GM12878 (cell line): ENCODE measurements at regions not wholly inside any gene's neighbourhood (a gene's known extent, or its start where the extent isn't known, plus 50 kb on each side); places are given as distances from the start of the nearest gene placed in this dataset.

ENCODE experiments used
- ATAC-seq: fragments of 200-7000 bp; cut with Tn5 transposase; 3 replicates; pipeline ENCODE4 v1.9.1; 2020; ENCODE audit warnings: mild to moderate bottlenecking, moderate library complexity
- BruUV-seq: library from RNA; stranded (reverse); fragments of 400-500 nt; replicated peaks from 2 replicates; lab custom pipeline; 2021; lab: Mats Ljungman, UMichigan
- CTCF ChIA-PET: fragments of 300-600 bp; sonication (Branson Sonifier 250); formaldehyde crosslinking; extraction: SDS; loops from one replicate; lab custom pipeline; 2021; ENCODE audit warnings: inconsistent platforms; lab: Yijun Ruan, JAX
- POLR2A ChIA-PET: fragments of 350-600 bp; formaldehyde crosslinking; extraction: SDS; loops from one replicate; lab custom pipeline; 2021; ENCODE audit warnings: inconsistent platforms; lab: Charles Lee
- RAD21 ChIA-PET: fragments of 300-600 bp; sonication (Branson Sonifier 250); formaldehyde crosslinking; loops from one replicate; lab custom pipeline; 2023; ENCODE audit warnings: antibody characterized with exemption; ENCODE audit not compliant: unreplicated experiment; lab: Charles Lee
- SMC1A ChIA-PET: fragments of 300-600 bp; sonication (Branson Sonifier 250); formaldehyde crosslinking; loops from one replicate; lab custom pipeline; 2023; ENCODE audit not compliant: unreplicated experiment, uncharacterized antibody; lab: Charles Lee
- DNase-seq: peaks from one replicate; pipeline ENCODE4 v3.0.0-alpha.2; 2011; ENCODE audit warnings: low read depth, low spot score
- FAIRE-seq: peaks from 3 replicates; lab custom pipeline; 2011; peaks lifted over from hg19 to GRCh38; lab: Jason Lieb, UNC
- H2AFZ ChIP-seq: 2 replicates; pipeline ENCODE4 v1.6.0; 2011; ENCODE audit warnings: low read depth, low read length, control low read depth; ENCODE audit not compliant: control insufficient read depth
- H3K27ac ChIP-seq: 2 replicates; pipeline ENCODE4 v1.5.1; 2011; ENCODE audit warnings: control low read depth; ENCODE audit not compliant: control insufficient read depth, insufficient read depth
- H3K27me3 ChIP-seq, 2 experiments: replicated peaks in 1 of 2; 2 replicates each; pipeline versions ENCODE4 v1.6.0 to v1.6.1; 2011; ENCODE audit warnings: low read length in 1 of 2; ENCODE audit not compliant: control insufficient read depth in 2 of 2, insufficient read depth in 2 of 2
- H3K36me3 ChIP-seq, 2 experiments: 2 replicates each; pipeline ENCODE4 v1.5.1; 2011; ENCODE audit warnings: low read length in 1 of 2; ENCODE audit not compliant: control insufficient read depth in 2 of 2, insufficient read depth in 2 of 2
- H3K4me1 ChIP-seq: 2 replicates; pipeline ENCODE4 v1.6.1; 2011; ENCODE audit warnings: mild to moderate bottlenecking, low read length, moderate library complexity, mixed read lengths; ENCODE audit not compliant: control insufficient read depth, insufficient read depth
- H3K4me2 ChIP-seq: 2 replicates; pipeline ENCODE4 v1.6.0; 2011; ENCODE audit warnings: control low read depth; ENCODE audit not compliant: control insufficient read depth, insufficient read depth
- H3K4me3 ChIP-seq: fragments of 200-600 bp; sonication (generic); 2 replicates; pipeline ENCODE4 v1.5.1; 2016
- H3K79me2 ChIP-seq: 2 replicates; pipeline ENCODE4 v1.6.0; 2011; ENCODE audit warnings: low read length; ENCODE audit not compliant: control insufficient read depth, insufficient read depth
- H3K9ac ChIP-seq: 2 replicates; pipeline ENCODE4 v1.8.0; 2011; ENCODE audit warnings: low read length, control low read depth, mixed read lengths; ENCODE audit not compliant: control insufficient read depth, insufficient read depth
- H3K9me3 ChIP-seq: replicated peaks from 3 replicates; pipeline ENCODE4 v1.5.1; 2011; ENCODE audit warnings: mild to moderate bottlenecking, low read length; ENCODE audit not compliant: control insufficient read depth, insufficient read depth
- H4K20me1 ChIP-seq: 2 replicates; pipeline ENCODE4 v1.6.0; 2011; ENCODE audit not compliant: control insufficient read depth, insufficient read depth
- BMI1 ChIP-seq: fragments of 450-650 bp; IDR thresholded peaks from 2 replicates; pipeline ENCODE4 v1.6.1; 2016; ENCODE audit warnings: mild to moderate bottlenecking, moderate library complexity, borderline replicate concordance
- CREM ChIP-seq: IDR thresholded peaks from 2 replicates; pipeline ENCODE4 v1.6.1; 2014; ENCODE audit warnings: antibody characterized with exemption, low read depth
- HDAC6 ChIP-seq: fragments of 200-600 bp; sonication (generic); IDR thresholded peaks from one replicate; pipeline ENCODE4 v1.8.0; 2017; ENCODE audit warnings: antibody characterized with exemption; ENCODE audit not compliant: unreplicated experiment
- MEF2A ChIP-seq: IDR thresholded peaks from 2 replicates; pipeline ENCODE4 v1.6.1; 2011; ENCODE audit warnings: low read depth, mild to moderate bottlenecking, low read length, moderate library complexity; ENCODE audit not compliant: insufficient read depth
- NFIC ChIP-seq: IDR thresholded peaks from 2 replicates; pipeline ENCODE4 v1.6.1; 2012; ENCODE audit warnings: low read depth, mild to moderate bottlenecking, inconsistent platforms, low read length, moderate library complexity
- POU2F2 ChIP-seq: IDR thresholded peaks from 3 replicates; pipeline ENCODE4 v1.6.1; 2011; ENCODE audit warnings: low read depth, mild to moderate bottlenecking, low read length, borderline replicate concordance
- STAT1 ChIP-seq: fragments of 450-650 bp; conservative IDR thresholded peaks from 2 replicates; pipeline ENCODE4 v1.6.1; 2014; ENCODE audit warnings: antibody characterized with exemption, mild to moderate bottlenecking
- SUZ12 ChIP-seq: fragments of 200-600 bp; sonication (generic); IDR thresholded peaks from one replicate; pipeline ENCODE4 v1.6.1; 2018; ENCODE audit warnings: antibody characterized with exemption, mild to moderate bottlenecking; ENCODE audit not compliant: unreplicated experiment
- WGBS: methylation state at CpG from one replicate; pipeline ENCODE4 v1.1.6; 2016; ENCODE audit warnings: low lambda C conversion rate; ENCODE audit not compliant: insufficient replicate concordance, insufficient coverage; ENCODE audit errors: missing lambda C conversion rate; 5-methylcytosine and 5-hydroxymethylcytosine counted together
- in situ Hi-C: fragments of 300-500 bp; cut with MboI; formaldehyde crosslinking; loops from 9 replicates; pipeline ENCODE4 v1.14.3; 2018; ENCODE audit warnings: mixed read lengths
- intact Hi-C: fragments of 100-400 bp; cut with micrococcal nuclease; formaldehyde crosslinking; loops from one replicate; pipeline ENCODE4 v1.14.2; 2022; ENCODE audit not compliant: unreplicated experiment
- TF ChIP-seq, protein P1 (sequence below): fragments of 450-650 bp; formaldehyde crosslinking; IDR thresholded peaks from 2 replicates; pipeline ENCODE4 v1.5.0; 2022; ENCODE audit warnings: mild to moderate bottlenecking, missing genetic modification characterization
- TF ChIP-seq, protein P2 (sequence below): fragments of 450-650 bp; IDR thresholded peaks from 2 replicates; pipeline ENCODE4 v1.6.1; 2017; ENCODE audit warnings: low read depth, mild to moderate bottlenecking, moderate library complexity
- TF ChIP-seq, protein P3 (sequence below): fragments of 450-650 bp; IDR thresholded peaks from 2 replicates; pipeline ENCODE4 v1.6.1; 2017; ENCODE audit warnings: mild to moderate bottlenecking
- TF ChIP-seq, protein P4 (sequence below): fragments of 450-650 bp; IDR thresholded peaks from 2 replicates; pipeline ENCODE4 v1.6.1; 2018; ENCODE audit warnings: mild to moderate bottlenecking, low read depth, moderate library complexity; ENCODE audit not compliant: partially characterized antibody

DNA sequence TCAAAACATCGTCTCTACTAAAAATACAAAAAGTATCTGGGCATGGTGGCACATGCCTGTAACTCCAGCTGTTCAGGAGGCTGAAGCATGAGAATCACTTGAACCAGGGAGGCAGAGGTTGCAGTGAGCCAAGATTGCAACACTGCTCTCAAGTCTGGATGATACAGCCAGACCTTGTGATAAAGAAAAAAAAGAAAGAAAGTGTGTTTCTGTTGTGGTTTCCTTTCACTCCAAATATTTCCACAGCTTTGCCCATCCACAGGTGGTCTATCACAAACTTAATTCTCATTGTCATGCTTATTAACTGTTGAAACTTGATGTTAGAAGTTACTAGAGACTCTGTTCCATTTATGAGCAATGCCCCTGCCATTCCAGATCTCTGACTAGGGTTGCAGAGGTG, 316.0 kb upstream of the SEMA3C start:
- no peak overlapping the region for H3K27ac ChIP-seq
- H3K9me3 ChIP-seq: no peaks in the 10 kb centered on the region
- no peak overlapping the region for H3K9ac ChIP-seq
- RAD21 ChIA-PET: no interaction called here
- no peaks in the 10 kb centered on the region for H3K79me2 ChIP-seq
- BruUV-seq: no TSS peak
- H3K4me3 ChIP-seq: no peak overlapping the region
- no peak for FAIRE-seq
- SMC1A ChIA-PET: no interaction called here
- no peaks in the 10 kb centered on the region for H3K27me3 ChIP-seq
- WGBS: 0% methylated on average over 1 of the region's 1 CpG
- CTCF ChIA-PET: interaction anchor here (1.0 kb wide), 1 partner anchor 318 kb away, joined by 3 read pairs; no protein-coding TSS in a partner anchor
- in situ Hi-C loops: no loop called here
- no peaks in the 10 kb centered on the region for H4K20me1 ChIP-seq
- ATAC-seq: no peak
- H2AFZ ChIP-seq: no peak overlapping the region
- TF ChIP-seq NFIC (no peak), BMI1 (no peak), POU2F2 (no peak), SUZ12 (no peak), MEF2A (no peak), HDAC6 (no peak), CREM (no peak), STAT1 (no peak)
- TF ChIP-seq, protein P1, sequence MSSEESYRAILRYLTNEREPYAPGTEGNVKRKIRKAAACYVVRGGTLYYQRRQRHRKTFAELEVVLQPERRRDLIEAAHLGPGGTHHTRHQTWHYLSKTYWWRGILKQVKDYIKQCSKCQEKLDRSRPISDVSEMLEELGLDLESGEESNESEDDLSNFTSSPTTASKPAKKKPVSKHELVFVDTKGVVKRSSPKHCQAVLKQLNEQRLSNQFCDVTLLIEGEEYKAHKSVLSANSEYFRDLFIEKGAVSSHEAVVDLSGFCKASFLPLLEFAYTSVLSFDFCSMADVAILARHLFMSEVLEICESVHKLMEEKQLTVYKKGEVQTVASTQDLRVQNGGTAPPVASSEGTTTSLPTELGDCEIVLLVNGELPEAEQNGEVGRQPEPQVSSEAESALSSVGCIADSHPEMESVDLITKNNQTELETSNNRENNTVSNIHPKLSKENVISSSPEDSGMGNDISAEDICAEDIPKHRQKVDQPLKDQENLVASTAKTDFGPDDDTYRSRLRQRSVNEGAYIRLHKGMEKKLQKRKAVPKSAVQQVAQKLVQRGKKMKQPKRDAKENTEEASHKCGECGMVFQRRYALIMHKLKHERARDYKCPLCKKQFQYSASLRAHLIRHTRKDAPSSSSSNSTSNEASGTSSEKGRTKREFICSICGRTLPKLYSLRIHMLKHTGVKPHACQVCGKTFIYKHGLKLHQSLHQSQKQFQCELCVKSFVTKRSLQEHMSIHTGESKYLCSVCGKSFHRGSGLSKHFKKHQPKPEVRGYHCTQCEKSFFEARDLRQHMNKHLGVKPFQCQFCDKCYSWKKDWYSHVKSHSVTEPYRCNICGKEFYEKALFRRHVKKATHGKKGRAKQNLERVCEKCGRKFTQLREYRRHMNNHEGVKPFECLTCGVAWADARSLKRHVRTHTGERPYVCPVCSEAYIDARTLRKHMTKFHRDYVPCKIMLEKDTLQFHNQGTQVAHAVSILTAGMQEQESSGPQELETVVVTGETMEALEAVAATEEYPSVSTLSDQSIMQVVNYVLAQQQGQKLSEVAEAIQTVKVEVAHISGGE (CRISPR knock-in tag): no peak
- TF ChIP-seq, protein P2, sequence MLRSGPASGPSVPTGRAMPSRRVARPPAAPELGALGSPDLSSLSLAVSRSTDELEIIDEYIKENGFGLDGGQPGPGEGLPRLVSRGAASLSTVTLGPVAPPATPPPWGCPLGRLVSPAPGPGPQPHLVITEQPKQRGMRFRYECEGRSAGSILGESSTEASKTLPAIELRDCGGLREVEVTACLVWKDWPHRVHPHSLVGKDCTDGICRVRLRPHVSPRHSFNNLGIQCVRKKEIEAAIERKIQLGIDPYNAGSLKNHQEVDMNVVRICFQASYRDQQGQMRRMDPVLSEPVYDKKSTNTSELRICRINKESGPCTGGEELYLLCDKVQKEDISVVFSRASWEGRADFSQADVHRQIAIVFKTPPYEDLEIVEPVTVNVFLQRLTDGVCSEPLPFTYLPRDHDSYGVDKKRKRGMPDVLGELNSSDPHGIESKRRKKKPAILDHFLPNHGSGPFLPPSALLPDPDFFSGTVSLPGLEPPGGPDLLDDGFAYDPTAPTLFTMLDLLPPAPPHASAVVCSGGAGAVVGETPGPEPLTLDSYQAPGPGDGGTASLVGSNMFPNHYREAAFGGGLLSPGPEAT: no peak
- TF ChIP-seq, protein P3, sequence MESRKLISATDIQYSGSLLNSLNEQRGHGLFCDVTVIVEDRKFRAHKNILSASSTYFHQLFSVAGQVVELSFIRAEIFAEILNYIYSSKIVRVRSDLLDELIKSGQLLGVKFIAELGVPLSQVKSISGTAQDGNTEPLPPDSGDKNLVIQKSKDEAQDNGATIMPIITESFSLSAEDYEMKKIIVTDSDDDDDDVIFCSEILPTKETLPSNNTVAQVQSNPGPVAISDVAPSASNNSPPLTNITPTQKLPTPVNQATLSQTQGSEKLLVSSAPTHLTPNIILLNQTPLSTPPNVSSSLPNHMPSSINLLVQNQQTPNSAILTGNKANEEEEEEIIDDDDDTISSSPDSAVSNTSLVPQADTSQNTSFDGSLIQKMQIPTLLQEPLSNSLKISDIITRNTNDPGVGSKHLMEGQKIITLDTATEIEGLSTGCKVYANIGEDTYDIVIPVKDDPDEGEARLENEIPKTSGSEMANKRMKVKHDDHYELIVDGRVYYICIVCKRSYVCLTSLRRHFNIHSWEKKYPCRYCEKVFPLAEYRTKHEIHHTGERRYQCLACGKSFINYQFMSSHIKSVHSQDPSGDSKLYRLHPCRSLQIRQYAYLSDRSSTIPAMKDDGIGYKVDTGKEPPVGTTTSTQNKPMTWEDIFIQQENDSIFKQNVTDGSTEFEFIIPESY: no peak
- TF ChIP-seq, protein P4, sequence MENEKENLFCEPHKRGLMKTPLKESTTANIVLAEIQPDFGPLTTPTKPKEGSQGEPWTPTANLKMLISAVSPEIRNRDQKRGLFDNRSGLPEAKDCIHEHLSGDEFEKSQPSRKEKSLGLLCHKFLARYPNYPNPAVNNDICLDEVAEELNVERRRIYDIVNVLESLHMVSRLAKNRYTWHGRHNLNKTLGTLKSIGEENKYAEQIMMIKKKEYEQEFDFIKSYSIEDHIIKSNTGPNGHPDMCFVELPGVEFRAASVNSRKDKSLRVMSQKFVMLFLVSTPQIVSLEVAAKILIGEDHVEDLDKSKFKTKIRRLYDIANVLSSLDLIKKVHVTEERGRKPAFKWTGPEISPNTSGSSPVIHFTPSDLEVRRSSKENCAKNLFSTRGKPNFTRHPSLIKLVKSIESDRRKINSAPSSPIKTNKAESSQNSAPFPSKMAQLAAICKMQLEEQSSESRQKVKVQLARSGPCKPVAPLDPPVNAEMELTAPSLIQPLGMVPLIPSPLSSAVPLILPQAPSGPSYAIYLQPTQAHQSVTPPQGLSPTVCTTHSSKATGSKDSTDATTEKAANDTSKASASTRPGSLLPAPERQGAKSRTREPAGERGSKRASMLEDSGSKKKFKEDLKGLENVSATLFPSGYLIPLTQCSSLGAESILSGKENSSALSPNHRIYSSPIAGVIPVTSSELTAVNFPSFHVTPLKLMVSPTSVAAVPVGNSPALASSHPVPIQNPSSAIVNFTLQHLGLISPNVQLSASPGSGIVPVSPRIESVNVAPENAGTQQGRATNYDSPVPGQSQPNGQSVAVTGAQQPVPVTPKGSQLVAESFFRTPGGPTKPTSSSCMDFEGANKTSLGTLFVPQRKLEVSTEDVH: no peak
- POLR2A ChIA-PET: no interaction called here
- H3K4me1 ChIP-seq: no peaks in the 10 kb centered on the region
- intact Hi-C loops: no loop called here
- H3K36me3 ChIP-seq: no peaks in the 10 kb centered on the region
- H3K4me2 ChIP-seq: no peak overlapping the region
- DNase-seq: no peak
